ENCODE measurements at regions not wholly inside any gene's neighbourhood (a gene's known extent, or its start where the extent isn't known, plus 50 kb on each side); places are given as distances from the start of the nearest gene placed in this dataset.

DNA sequence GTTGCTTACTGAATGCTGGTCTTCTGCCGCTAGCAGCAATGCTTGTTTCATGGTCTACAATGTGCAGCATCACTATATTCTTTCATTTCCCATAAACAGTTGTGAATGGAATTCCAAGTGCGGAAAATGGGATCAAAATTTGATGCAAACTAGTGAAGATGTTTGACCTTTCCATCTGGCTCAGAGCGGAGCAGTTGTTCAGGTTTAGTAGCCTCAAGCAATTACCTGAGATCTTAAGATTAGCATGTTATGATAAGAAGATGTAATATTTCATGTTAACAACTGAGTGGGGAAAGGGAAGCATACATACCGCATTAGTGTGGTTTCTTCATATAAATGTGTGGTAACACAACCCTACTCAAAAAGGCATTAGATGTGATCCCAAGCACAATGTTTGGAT lies 221.1 kb upstream of the CFAP20DC start:
- Histone ChIP-seq H3K27ac (no peak overlapping the region), H3K36me3 (ENCODE audit: insufficient read depth, low read length) (no peaks in the 10 kb centered on the region), H3K9ac (ENCODE audit: insufficient read length) (no peak overlapping the region), H3K9me3 (ENCODE audit: low read depth, low read length) (no peaks in the 10 kb centered on the region), H3K4me3 (no peak overlapping the region)
- TF ChIP-seq EZH2 (IDR thresholded peaks at IDR 0.05) (no peak), FOXP2 (optimal IDR thresholded peaks at IDR 0.05; ENCODE audit: control extremely low read depth, extremely low read length, insufficient read depth) (no peak), POLR2AphosphoS5 (IDR thresholded peaks at IDR 0.05; ENCODE audit: borderline replicate concordance, low read depth, low read length) (no peak)
- no peak for DNase-seq (ENCODE audit: low read depth, low spot score)

DNA sequence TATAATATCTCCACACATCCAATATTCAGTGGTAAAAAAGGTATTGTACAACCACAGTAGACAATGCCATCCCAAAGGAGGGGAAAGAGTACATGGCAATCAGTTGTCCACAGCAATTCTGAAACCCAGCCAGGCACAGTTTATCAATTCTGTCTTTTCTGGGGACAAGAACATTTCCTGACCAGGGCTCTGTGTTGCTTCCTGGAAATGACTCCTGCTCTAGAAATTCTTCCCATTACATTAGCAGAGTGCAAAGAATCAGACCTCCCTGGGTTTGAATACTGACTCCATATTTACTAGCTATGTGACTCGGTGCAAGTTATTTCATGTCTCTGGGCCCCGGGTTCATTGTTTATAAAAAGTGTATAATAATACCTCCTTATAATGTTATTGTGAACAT lies 220.4 kb upstream of the CFAP20DC start:
- TF ChIP-seq FOXP2 (optimal IDR thresholded peaks at IDR 0.05; ENCODE audit: control extremely low read depth, extremely low read length, insufficient read depth) (no peak), POLR2AphosphoS5 (IDR thresholded peaks at IDR 0.05; ENCODE audit: borderline replicate concordance, low read depth, low read length) (no peak), EZH2 (IDR thresholded peaks at IDR 0.05) (no peak)
- H3K36me3 ChIP-seq (ENCODE audit: insufficient read depth, low read length): no peaks in the 10 kb centered on the region
- no peaks in the 10 kb centered on the region for H3K9me3 ChIP-seq (ENCODE audit: low read depth, low read length)
- H3K9ac ChIP-seq (ENCODE audit: insufficient read length): no peak overlapping the region
- H3K27ac ChIP-seq: no peak overlapping the region
- no peak overlapping the region for H3K4me3 ChIP-seq
- DNase-seq (ENCODE audit: low read depth, low spot score): no peak

DNA sequence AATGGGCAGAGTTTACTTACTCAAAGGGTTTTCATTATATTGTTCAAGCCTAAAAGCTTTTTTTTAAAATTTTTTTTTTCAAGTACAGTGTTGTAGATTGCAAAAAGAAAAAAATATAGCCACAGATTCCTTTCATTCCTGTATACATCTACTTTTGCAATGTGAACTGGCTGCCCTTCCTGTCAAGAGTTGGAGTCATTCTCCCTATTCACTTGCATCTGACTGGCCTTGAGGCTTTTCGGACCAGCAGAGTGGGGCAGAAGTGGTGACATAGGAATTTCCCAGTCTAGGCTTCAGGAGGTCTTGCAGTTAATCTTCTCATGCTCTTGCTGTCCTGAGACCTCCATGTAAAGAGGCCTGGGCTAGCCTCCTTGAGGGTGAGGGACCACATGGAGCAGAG lies 218.3 kb upstream of the CFAP20DC start:
- H3K27ac ChIP-seq: no peak overlapping the region
- no peaks in the 10 kb centered on the region for H3K9me3 ChIP-seq (ENCODE audit: low read depth, low read length)
- no peak overlapping the region for H3K9ac ChIP-seq (ENCODE audit: insufficient read length)
- no peak overlapping the region for H3K4me3 ChIP-seq
- DNase-seq (ENCODE audit: low read depth, low spot score): no peak
- H3K36me3 ChIP-seq (ENCODE audit: insufficient read depth, low read length): no peaks in the 10 kb centered on the region
- TF ChIP-seq FOXP2 (optimal IDR thresholded peaks at IDR 0.05; ENCODE audit: control extremely low read depth, extremely low read length, insufficient read depth): no peak
- no peak for TF ChIP-seq EZH2 (IDR thresholded peaks at IDR 0.05)
- no peak for TF ChIP-seq POLR2AphosphoS5 (IDR thresholded peaks at IDR 0.05; ENCODE audit: borderline replicate concordance, low read depth, low read length)

DNA sequence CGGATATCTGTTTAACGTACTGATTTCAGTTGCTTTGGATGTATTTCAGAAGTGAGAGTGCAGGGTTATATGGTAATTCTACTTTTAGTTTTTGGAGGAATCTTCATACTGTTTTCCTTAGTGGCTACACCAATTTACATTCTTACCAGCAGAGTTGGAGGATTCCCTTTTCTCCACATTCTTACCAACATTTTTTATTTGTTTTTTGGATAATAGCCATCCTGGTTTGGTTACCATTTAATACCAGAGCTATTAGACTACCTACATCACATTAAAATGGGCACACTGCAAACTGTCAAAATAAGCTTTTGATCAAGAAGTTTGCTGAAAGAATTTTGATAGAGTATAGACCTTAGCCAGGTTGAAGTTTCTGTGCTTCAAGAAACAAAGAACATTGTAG lies 217.2 kb upstream of the CFAP20DC start:
- H3K9ac ChIP-seq (ENCODE audit: insufficient read length): no peak overlapping the region
- TF ChIP-seq FOXP2 (optimal IDR thresholded peaks at IDR 0.05; ENCODE audit: control extremely low read depth, extremely low read length, insufficient read depth) (no peak), EZH2 (IDR thresholded peaks at IDR 0.05) (no peak), POLR2AphosphoS5 (IDR thresholded peaks at IDR 0.05; ENCODE audit: borderline replicate concordance, low read depth, low read length) (no peak)
- no peak overlapping the region for H3K4me3 ChIP-seq
- H3K36me3 ChIP-seq (ENCODE audit: insufficient read depth, low read length): no peaks in the 10 kb centered on the region
- no peaks in the 10 kb centered on the region for H3K9me3 ChIP-seq (ENCODE audit: low read depth, low read length)
- DNase-seq (ENCODE audit: low read depth, low spot score): no peak
- H3K27ac ChIP-seq: no peak overlapping the region

DNA sequence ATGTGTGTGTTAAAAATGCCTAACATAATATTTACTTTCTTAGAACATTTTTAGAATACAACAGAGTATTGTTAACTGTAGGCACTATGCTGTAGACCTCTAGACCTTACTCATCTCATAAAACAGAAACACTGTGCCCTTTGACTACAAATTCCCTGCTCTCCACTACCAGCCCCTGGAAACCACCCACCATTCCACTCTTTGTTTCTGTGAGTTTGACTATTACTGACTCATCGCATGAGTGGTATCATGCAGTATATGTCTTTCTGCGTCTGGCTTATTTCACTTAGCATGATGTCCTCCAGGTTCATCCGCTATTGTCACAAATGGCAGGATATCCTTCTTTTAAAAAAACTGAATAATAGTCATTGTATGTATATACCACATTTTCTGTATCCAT lies 216.7 kb upstream of the CFAP20DC start:
- Histone ChIP-seq H3K27ac (no peak overlapping the region), H3K36me3 (ENCODE audit: insufficient read depth, low read length) (no peaks in the 10 kb centered on the region), H3K9ac (ENCODE audit: insufficient read length) (no peak overlapping the region), H3K9me3 (ENCODE audit: low read depth, low read length) (no peaks in the 10 kb centered on the region), H3K4me3 (no peak overlapping the region)
- TF ChIP-seq FOXP2 (optimal IDR thresholded peaks at IDR 0.05; ENCODE audit: control extremely low read depth, extremely low read length, insufficient read depth): no peak
- TF ChIP-seq EZH2 (IDR thresholded peaks at IDR 0.05): no peak
- TF ChIP-seq POLR2AphosphoS5 (IDR thresholded peaks at IDR 0.05; ENCODE audit: borderline replicate concordance, low read depth, low read length): no peak
- DNase-seq (ENCODE audit: low read depth, low spot score): no peak

DNA sequence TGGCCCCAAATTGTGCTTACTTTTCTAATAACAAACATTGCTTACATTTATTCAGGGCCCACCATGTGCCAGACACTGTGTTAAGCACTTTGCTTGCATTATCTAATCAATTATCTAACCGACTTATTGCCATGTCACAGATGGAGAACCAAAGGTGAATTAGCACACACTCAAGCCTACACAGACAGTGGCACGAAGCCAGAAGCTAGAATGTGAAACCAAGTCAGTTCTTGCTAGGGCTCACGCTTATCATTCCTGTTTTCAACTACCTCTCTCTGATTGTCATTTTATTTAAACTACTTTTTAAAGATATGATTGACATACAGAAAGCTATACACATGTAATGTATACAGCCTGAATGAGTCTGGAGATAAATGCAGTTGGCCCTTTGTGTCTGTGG lies 215.7 kb upstream of the CFAP20DC start:
- H3K9ac ChIP-seq (ENCODE audit: insufficient read length): no peak overlapping the region
- no peaks in the 10 kb centered on the region for H3K9me3 ChIP-seq (ENCODE audit: low read depth, low read length)
- H3K36me3 ChIP-seq (ENCODE audit: insufficient read depth, low read length): no peaks in the 10 kb centered on the region
- no peak overlapping the region for H3K4me3 ChIP-seq
- H3K27ac ChIP-seq: no peak overlapping the region
- TF ChIP-seq EZH2 (IDR thresholded peaks at IDR 0.05): no peak
- TF ChIP-seq POLR2AphosphoS5 (IDR thresholded peaks at IDR 0.05; ENCODE audit: borderline replicate concordance, low read depth, low read length): no peak
- no peak for TF ChIP-seq FOXP2 (optimal IDR thresholded peaks at IDR 0.05; ENCODE audit: control extremely low read depth, extremely low read length, insufficient read depth)
- no peak for DNase-seq (ENCODE audit: low read depth, low spot score)

DNA sequence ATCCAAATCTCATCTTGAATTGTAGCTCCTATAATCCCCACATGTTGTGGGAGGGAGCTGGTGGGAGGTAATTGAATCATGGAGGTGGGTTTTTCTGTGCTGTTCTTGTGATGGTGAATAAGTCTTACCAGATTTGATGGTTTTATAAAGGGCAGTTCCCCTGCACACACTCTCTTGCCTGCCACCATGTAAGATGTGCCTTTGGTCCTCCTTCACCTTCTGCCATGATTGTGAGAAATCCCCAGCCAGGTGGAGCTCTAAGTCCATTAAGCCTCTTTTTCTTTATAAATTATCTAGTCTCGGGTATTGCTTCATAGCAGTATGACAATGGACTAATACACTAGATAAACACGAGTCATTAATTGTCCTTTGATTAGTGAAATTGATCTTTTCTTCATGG lies 214.5 kb upstream of the CFAP20DC start:
- no peak for DNase-seq (ENCODE audit: low read depth, low spot score)
- Histone ChIP-seq H3K36me3 (ENCODE audit: insufficient read depth, low read length) (no peaks in the 10 kb centered on the region), H3K9me3 (ENCODE audit: low read depth, low read length) (no peaks in the 10 kb centered on the region), H3K9ac (ENCODE audit: insufficient read length) (no peak overlapping the region), H3K4me3 (no peak overlapping the region), H3K27ac (no peak overlapping the region)
- TF ChIP-seq EZH2 (IDR thresholded peaks at IDR 0.05) (no peak), POLR2AphosphoS5 (IDR thresholded peaks at IDR 0.05; ENCODE audit: borderline replicate concordance, low read depth, low read length) (no peak), FOXP2 (optimal IDR thresholded peaks at IDR 0.05; ENCODE audit: control extremely low read depth, extremely low read length, insufficient read depth) (no peak)

DNA sequence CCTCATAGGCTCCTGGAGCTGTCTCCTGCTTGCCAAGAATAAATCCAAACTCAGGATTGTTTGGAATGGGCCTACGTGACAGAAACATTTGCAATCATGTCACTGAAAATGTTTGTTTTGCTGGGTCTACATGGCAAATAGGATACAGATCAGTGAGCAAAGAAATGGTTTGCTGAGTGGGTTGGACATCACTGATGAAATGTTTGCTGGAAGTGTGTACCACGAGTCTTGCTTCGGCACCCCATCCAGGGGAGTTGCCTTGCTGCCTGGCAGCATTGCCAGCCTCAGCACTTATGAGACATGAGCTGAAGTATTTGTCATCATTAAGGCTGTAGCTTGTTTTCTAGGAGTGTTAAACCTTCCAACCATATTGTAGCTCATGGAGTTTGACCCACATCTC lies 213.3 kb upstream of the CFAP20DC start:
- H3K36me3 ChIP-seq (ENCODE audit: insufficient read depth, low read length): no peaks in the 10 kb centered on the region
- DNase-seq (ENCODE audit: low read depth, low spot score): no peak
- no peak overlapping the region for H3K27ac ChIP-seq
- H3K4me3 ChIP-seq: no peak overlapping the region
- TF ChIP-seq EZH2 (IDR thresholded peaks at IDR 0.05): no peak
- no peak for TF ChIP-seq FOXP2 (optimal IDR thresholded peaks at IDR 0.05; ENCODE audit: control extremely low read depth, extremely low read length, insufficient read depth)
- TF ChIP-seq POLR2AphosphoS5 (IDR thresholded peaks at IDR 0.05; ENCODE audit: borderline replicate concordance, low read depth, low read length): no peak
- H3K9ac ChIP-seq (ENCODE audit: insufficient read length): no peak overlapping the region
- H3K9me3 ChIP-seq (ENCODE audit: low read depth, low read length): no peaks in the 10 kb centered on the region

DNA sequence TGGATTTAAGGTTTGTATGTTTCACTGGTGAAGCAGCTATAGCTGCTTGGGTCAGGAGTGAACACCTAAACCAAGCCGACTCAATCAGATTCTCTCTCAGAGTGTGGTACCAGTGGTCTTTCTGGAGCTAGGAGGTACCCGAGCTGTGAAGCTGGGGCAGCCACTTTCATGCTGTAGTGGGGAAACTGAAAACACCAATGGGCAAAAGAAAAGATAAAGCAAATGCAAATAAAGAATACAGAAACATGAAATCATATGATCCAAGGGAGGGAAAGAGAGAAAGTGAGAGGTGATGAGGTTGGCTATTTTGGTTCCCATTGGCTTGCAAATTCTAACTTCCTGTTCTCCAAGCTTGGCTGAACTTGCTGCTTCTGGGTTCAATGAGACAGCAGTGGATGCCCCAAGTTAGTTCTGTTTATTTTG lies 212.3 kb upstream of the CFAP20DC start:
- H3K9ac ChIP-seq (ENCODE audit: insufficient read length): no peak overlapping the region
- no peaks in the 10 kb centered on the region for H3K9me3 ChIP-seq (ENCODE audit: low read depth, low read length)
- no peak for TF ChIP-seq EZH2 (IDR thresholded peaks at IDR 0.05)
- TF ChIP-seq POLR2AphosphoS5 (IDR thresholded peaks at IDR 0.05; ENCODE audit: borderline replicate concordance, low read depth, low read length): no peak
- no peak for TF ChIP-seq FOXP2 (optimal IDR thresholded peaks at IDR 0.05; ENCODE audit: control extremely low read depth, extremely low read length, insufficient read depth)
- H3K36me3 ChIP-seq (ENCODE audit: insufficient read depth, low read length): no peaks in the 10 kb centered on the region
- DNase-seq (ENCODE audit: low read depth, low spot score): no peak
- H3K4me3 ChIP-seq: no peak overlapping the region
- H3K27ac ChIP-seq: no peak overlapping the region
